HCT116 (cell line): ENCODE measurements at regions not wholly inside any gene's neighbourhood (a gene's known extent, or its start where the extent isn't known, plus 50 kb on each side); places are given as distances from the start of the nearest gene placed in this dataset.

Experiments
- ATAC-seq: fragments of 200-7000 bp; cut with Tn5 transposase; 2 replicates; pipeline ENCODE4 v1.9.1; 2020; ENCODE audit warnings: mild to moderate bottlenecking, moderate library complexity
- BruUV-seq: library from RNA; stranded (reverse); fragments of 400-500 nt; replicated peaks from 2 replicates; lab custom pipeline; 2021; lab: Mats Ljungman, UMichigan
- CTCF ChIA-PET: fragments of 300-600 bp; sonication (Branson Sonifier 250); formaldehyde crosslinking; loops from one replicate; lab custom pipeline; 2021; ENCODE audit warnings: antibody characterized with exemption; lab: Charles Lee
- POLR2A ChIA-PET: fragments of 300-600, 350-600 bp; sonication (Branson Sonifier 250); formaldehyde crosslinking; loops from one replicate; lab custom pipeline; 2021; ENCODE audit warnings: antibody characterized with exemption; lab: Charles Lee
- RAD21 ChIA-PET, 2 experiments: fragments of 300-600 bp; sonication (Branson Sonifier 250); formaldehyde crosslinking; loops; one replicate each; lab custom pipeline; 2023; ENCODE audit warnings: low total read pairs in 2 of 2; ENCODE audit not compliant: uncharacterized antibody in 2 of 2, unreplicated experiment in 2 of 2, low non-redundant PET in 1 of 2; lab: Charles Lee
- DNase-seq: peaks from one replicate; pipeline ENCODE4 v3.0.0-alpha.2; 2010; ENCODE audit warnings: low read depth, low spot score
- H2AFZ ChIP-seq: fragments of 200-600 bp; shearing (Covaris generic), sonication (generic); 2 replicates; pipeline ENCODE4 v1.6.1; 2017; ENCODE audit warnings: low read depth, mixed run types, mixed read lengths, antibody characterized with exemption, low read length; ENCODE audit not compliant: poor library complexity, severe bottlenecking
- H3K27ac ChIP-seq: 2 replicates; pipeline ENCODE4 v1.5.1; 2012; ENCODE audit warnings: low read depth, low read length
- H3K27me3 ChIP-seq: fragments of 200-600 bp; sonication (generic); 2 replicates; pipeline ENCODE4 v1.6.1; 2016; ENCODE audit warnings: mixed run types, low read length, mixed read lengths; ENCODE audit not compliant: insufficient read depth
- H3K36me3 ChIP-seq, 2 experiments: fragments of 200-500 bp in 1 of 2; fragments of 200-600 bp in 1 of 2; sonication (Bioruptor generic) in 1 of 2; sonication (generic) in 1 of 2; 2 replicates each; pipeline versions ENCODE4 v1.5.1 to v1.6.1; 2014 to 2016; ENCODE audit warnings: low read length in 2 of 2, inconsistent platforms in 1 of 2, mixed read lengths in 1 of 2, mixed run types in 1 of 2; ENCODE audit not compliant: insufficient read depth in 2 of 2, control insufficient read depth in 1 of 2
- H3K4me1 ChIP-seq, 2 experiments: fragments of 200-600 bp in 1 of 2; sonication (generic) in 1 of 2; 2 replicates each; pipeline versions ENCODE4 v1.5.1 to v1.6.1; 2012 to 2017; ENCODE audit warnings: low read length in 2 of 2, inconsistent platforms in 1 of 2, mild to moderate bottlenecking in 1 of 2, mixed read lengths in 1 of 2, mixed run types in 1 of 2, moderate library complexity in 1 of 2; ENCODE audit not compliant: insufficient read depth in 2 of 2, control insufficient read depth in 1 of 2
- H3K4me2 ChIP-seq: fragments of 200-600 bp; sonication (generic); 2 replicates; pipeline ENCODE4 v1.6.1; 2017; ENCODE audit warnings: mixed run types, low read length, mixed read lengths
- H3K4me3 ChIP-seq, 2 experiments: fragments of 200-600 bp in 1 of 2; sonication (generic) in 1 of 2; replicated peaks in 1 of 2; 2 replicates each; pipeline ENCODE4 v1.5.1; 2011 to 2016; ENCODE audit warnings: low read length in 2 of 2, control low read depth in 1 of 2, low read depth in 1 of 2, mild to moderate bottlenecking in 1 of 2, mixed read lengths in 1 of 2, mixed run types in 1 of 2
- H3K79me2 ChIP-seq: fragments of 200-600 bp; sonication (generic); 2 replicates; pipeline ENCODE4 v1.6.1; 2017; ENCODE audit warnings: mild to moderate bottlenecking, mixed run types, low read length, moderate library complexity, mixed read lengths; ENCODE audit not compliant: insufficient read depth
- H3K9ac ChIP-seq: fragments of 200-600 bp; sonication (generic); 2 replicates; pipeline ENCODE4 v1.6.1; 2016; ENCODE audit warnings: low read length, mixed read lengths
- H3K9me2 ChIP-seq: fragments of 200-600 bp; sonication (generic), shearing (Covaris generic); 2 replicates; pipeline ENCODE4 v1.6.1; 2017; ENCODE audit warnings: mixed run types, mild to moderate bottlenecking, moderate library complexity; ENCODE audit not compliant: insufficient read depth
- H3K9me3 ChIP-seq, 2 experiments: fragments of 200-500 bp in 1 of 2; fragments of 200-600 bp in 1 of 2; sonication (Bioruptor generic) in 1 of 2; sonication (generic) in 1 of 2; 2 replicates each; pipeline ENCODE4 v1.6.1; 2014 to 2017; ENCODE audit warnings: low read length in 2 of 2, mixed read lengths in 2 of 2, inconsistent platforms in 1 of 2, low read depth in 1 of 2, mild to moderate bottlenecking in 1 of 2, mixed run types in 1 of 2, moderate library complexity in 1 of 2; ENCODE audit not compliant: control insufficient read depth in 1 of 2, insufficient read depth in 1 of 2
- H4K20me1 ChIP-seq: fragments of 200-600 bp; sonication (generic), shearing (Covaris generic); 2 replicates; pipeline ENCODE4 v1.6.1; 2017; ENCODE audit warnings: mixed run types, mild to moderate bottlenecking, moderate library complexity; ENCODE audit not compliant: insufficient read depth
- ATF3 ChIP-seq: IDR thresholded peaks from 2 replicates; pipeline ENCODE4 v1.6.1; 2012
- CBX3 ChIP-seq: IDR thresholded peaks from 2 replicates; pipeline ENCODE4 v1.6.1; 2012; ENCODE audit warnings: low read depth
- CEBPB ChIP-seq: IDR thresholded peaks from 2 replicates; pipeline ENCODE4 v1.6.1; 2012; ENCODE audit warnings: low read depth
- CTCF ChIP-seq, 3 experiments: fragments of 200-600 bp in 1 of 3; sonication (generic) in 1 of 3; IDR thresholded peaks in 2 of 3; conservative IDR thresholded peaks in 1 of 3; 2 replicates each; pipeline ENCODE4 v1.5.1; 2012 to 2017; ENCODE audit warnings: low read depth in 2 of 3, low read length in 2 of 3, antibody characterized with exemption in 1 of 3, borderline replicate concordance in 1 of 3, control low read depth in 1 of 3, mild to moderate bottlenecking in 1 of 3, mixed read lengths in 1 of 3, mixed run types in 1 of 3, moderate library complexity in 1 of 3; ENCODE audit not compliant: insufficient read depth in 1 of 3
- EGR1 ChIP-seq: IDR thresholded peaks from 2 replicates; pipeline ENCODE4 v1.6.1; 2012; ENCODE audit warnings: low read depth
- EZH2phosphoT487 ChIP-seq: fragments of 200-600 bp; IDR thresholded peaks from 2 replicates; pipeline ENCODE4 v1.6.1; 2018; ENCODE audit warnings: antibody characterized with exemption, borderline replicate concordance
- FOSL1 ChIP-seq: IDR thresholded peaks from 2 replicates; pipeline ENCODE4 v1.6.1; 2012; ENCODE audit warnings: low read depth
- JUND ChIP-seq: IDR thresholded peaks from 2 replicates; pipeline ENCODE4 v1.6.1; 2012
- MAX ChIP-seq: IDR thresholded peaks from 2 replicates; pipeline ENCODE4 v1.6.1; 2012
- POLR2AphosphoS5 ChIP-seq: IDR thresholded peaks from 2 replicates; pipeline ENCODE4 v1.6.1; 2011; ENCODE audit warnings: mild to moderate bottlenecking, low read depth, low read length, moderate library complexity
- RAD21 ChIP-seq: IDR thresholded peaks from 2 replicates; pipeline ENCODE4 v1.6.1; 2012; ENCODE audit warnings: low read depth, mild to moderate bottlenecking
- REST ChIP-seq: IDR thresholded peaks from 2 replicates; pipeline ENCODE4 v1.6.1; 2012; ENCODE audit warnings: low read depth
- SIN3A ChIP-seq: IDR thresholded peaks from 2 replicates; pipeline ENCODE4 v1.6.1; 2012; ENCODE audit warnings: low read depth
- SP1 ChIP-seq: IDR thresholded peaks from 2 replicates; pipeline ENCODE4 v1.6.1; 2012; ENCODE audit warnings: low read depth
- SRF ChIP-seq: IDR thresholded peaks from 2 replicates; pipeline ENCODE4 v1.6.1; 2012; ENCODE audit warnings: low read depth
- TCF7L2 ChIP-seq: IDR thresholded peaks from 2 replicates; pipeline ENCODE4 v1.7.0; 2011; ENCODE audit warnings: borderline replicate concordance, inconsistent platforms; ENCODE audit not compliant: insufficient read depth, insufficient read length; ENCODE audit errors: extremely low read depth
- YY1 ChIP-seq: IDR thresholded peaks from 2 replicates; pipeline ENCODE4 v1.6.1; 2011; ENCODE audit warnings: low read length, low read depth, moderate library complexity, mild to moderate bottlenecking; ENCODE audit not compliant: insufficient replicate concordance; ENCODE audit errors: extremely low read depth
- ZBTB33 ChIP-seq: IDR thresholded peaks from 2 replicates; pipeline ENCODE4 v1.6.1; 2011; ENCODE audit warnings: mild to moderate bottlenecking, low read length, moderate library complexity; ENCODE audit not compliant: insufficient replicate concordance; ENCODE audit errors: extremely low read depth
- ZNF274 ChIP-seq: fragments of 200-500 bp; sonication (Bioruptor generic); IDR thresholded peaks from 2 replicates; pipeline ENCODE4 v1.6.1; 2014; ENCODE audit warnings: mild to moderate bottlenecking, low read depth, low read length, inconsistent platforms
- intact Hi-C: fragments of 100-400 bp; cut with micrococcal nuclease; formaldehyde crosslinking; loops from 2 replicates; pipeline ENCODE4 v1.10.0; 2022

- ATAC-seq = no peak
Measured at GRCh38 chr5:15249152-15249551, 250.8 kb upstream of the FBXL7 start.

More at GRCh38 chr5:15249152-15249551, 250.8 kb upstream of the FBXL7 start:
- TF ChIP-seq ZNF274 (no peak), FOSL1 (no peak), SIN3A (no peak), SP1 (no peak), SRF (no peak), MAX (no peak), REST (no peak), EGR1 (no peak), ATF3 (no peak), CEBPB (no peak), CBX3 (no peak), JUND (no peak), TCF7L2 (no peak), EZH2phosphoT487 (no peak), CTCF (IDR thresholded peaks at IDR 0.05 in 2 of 3, conservative IDR thresholded peaks at IDR 0.05 in 1 of 3; ENCODE audit: borderline replicate concordance in 1 of 3, insufficient read depth in 1 of 3, low read depth in 2 of 3, low read length in 2 of 3) (no peak), ZBTB33 (no peak), RAD21 (no peak), YY1 (no peak), POLR2AphosphoS5 (no peak)
- POLR2A ChIA-PET = no interaction called here
- H3K4me3 ChIP-seq = no peak overlapping the region
- BruUV-seq = no TSS peak
- H3K79me2 ChIP-seq = no peaks in the 10 kb centered on the region
- H2AFZ ChIP-seq = no peak overlapping the region
- CTCF ChIA-PET = no interaction called here
- RAD21 ChIA-PET = no interaction called here
- H3K9ac ChIP-seq = no peak overlapping the region
- no peaks in the 10 kb centered on the region for H3K4me1 ChIP-seq
- peaks cover 0 to 10% of the 10 kb centered on the region in 2 experiments; a peak in 2 of 4 replicates for H3K9me3 ChIP-seq
- H3K36me3 ChIP-seq = no peaks in the 10 kb centered on the region
- H3K4me2 ChIP-seq = no peak overlapping the region
- no peaks in the 10 kb centered on the region for H4K20me1 ChIP-seq
- intact Hi-C loops = no loop called here
- H3K9me2 ChIP-seq = no peaks in the 10 kb centered on the region
- H3K27ac ChIP-seq = no peak overlapping the region
- no peak for DNase-seq
- H3K27me3 ChIP-seq = no peaks in the 10 kb centered on the region
